HG03575 (cell line): ENCODE measurements at regions not wholly inside any gene's neighbourhood (a gene's known extent, or its start where the extent isn't known, plus 50 kb on each side); places are given as distances from the start of the nearest gene placed in this dataset.

ENCODE experiments used
- ATAC-seq: cut with Tn5 transposase; IDR thresholded peaks from one replicate; pipeline ENCODE4 v1.9.1; 2021; ENCODE audit not compliant: unreplicated experiment, insufficient number of reproducible peaks, low FRiP score; ENCODE audit errors: extremely low read depth

GRCh38 chr7:114050571-114050970 is 131.8 kb upstream of the PPP1R3A start:
- no peak for ATAC-seq

- ATAC-seq = no peak
Measured at GRCh38 chr7:114048386-114049235, 129.8 kb upstream of the PPP1R3A start.

- no peak for ATAC-seq
Measured at GRCh38 chr7:114047889-114048288, 129.1 kb upstream of the PPP1R3A start.

GRCh38 chr7:114033475-114033874 is 114.7 kb upstream of the PPP1R3A start:
- no peak for ATAC-seq

GRCh38 chr7:114026486-114027089 is 107.8 kb upstream of the PPP1R3A start:
- ATAC-seq = no peak

- no peak for ATAC-seq
Measured at GRCh38 chr7:114021135-114021534, 102.3 kb upstream of the PPP1R3A start.

GRCh38 chr7:114008696-114009095 is 89.9 kb upstream of the PPP1R3A start:
- no peak for ATAC-seq

- no peak for ATAC-seq
Measured at GRCh38 chr7:114007386-114007785, 88.6 kb upstream of the PPP1R3A start.

- no peak for ATAC-seq
Measured at GRCh38 chr7:113998934-113999333, 80.1 kb upstream of the PPP1R3A start.

- no peak for ATAC-seq
Measured at GRCh38 chr7:113996405-113996804, 77.6 kb upstream of the PPP1R3A start.

- ATAC-seq = no peak
Measured at GRCh38 chr7:113986216-113986615, 67.4 kb upstream of the PPP1R3A start.

- ATAC-seq = no peak
Measured at GRCh38 chr7:113976508-113976907, 57.7 kb upstream of the PPP1R3A start.

- ATAC-seq = no peak
Measured at GRCh38 chr7:113968713-113969112, 49.9 kb upstream of the PPP1R3A start.
